ENCODE measurements at regions not wholly inside any gene's neighbourhood (a gene's known extent, or its start where the extent isn't known, plus 50 kb on each side); places are given as distances from the start of the nearest gene placed in this dataset.

DNA sequence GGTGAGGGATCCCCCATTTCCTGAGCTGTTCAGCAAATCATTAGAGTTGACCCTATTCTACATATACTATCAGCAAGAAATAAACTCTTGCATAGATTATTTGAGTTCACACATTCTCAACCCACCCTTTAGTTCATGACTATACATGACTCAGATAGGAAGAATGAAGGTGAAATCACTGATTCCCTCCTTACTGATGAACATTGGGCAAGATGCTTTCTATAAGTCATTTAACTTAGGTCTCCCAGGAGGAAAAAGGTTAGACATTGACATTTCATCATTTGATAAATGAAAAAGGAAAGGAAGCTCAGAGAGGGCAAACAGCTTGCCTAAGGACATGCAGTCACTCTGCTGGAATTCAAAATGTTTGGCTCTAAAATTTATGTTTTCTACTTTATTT, 408.0 kb downstream of the TMEM182 start:
- ATAC-seq (ENCODE audit: poor library complexity) (no peak), DNase-seq (no peak)
- Mint-ChIP-seq H3K27ac (no peak overlapping the region), H3K4me1 (ENCODE audit: low read depth) (no peaks in the 10 kb centered on the region), H3K36me3 (ENCODE audit: low read depth) (no peaks in the 10 kb centered on the region), H3K27me3 (no peaks in the 10 kb centered on the region), H3K9me3 (peaks cover 4% of the 10 kb centered on the region), H3K4me3 (no peak overlapping the region)
- no peaks in the 10 kb centered on the region for H3K4me1 ChIP-seq (ENCODE audit: insufficient read depth, low read length)
- CTCF ChIA-PET: no interaction called here
- TF ChIP-seq, protein P1, sequence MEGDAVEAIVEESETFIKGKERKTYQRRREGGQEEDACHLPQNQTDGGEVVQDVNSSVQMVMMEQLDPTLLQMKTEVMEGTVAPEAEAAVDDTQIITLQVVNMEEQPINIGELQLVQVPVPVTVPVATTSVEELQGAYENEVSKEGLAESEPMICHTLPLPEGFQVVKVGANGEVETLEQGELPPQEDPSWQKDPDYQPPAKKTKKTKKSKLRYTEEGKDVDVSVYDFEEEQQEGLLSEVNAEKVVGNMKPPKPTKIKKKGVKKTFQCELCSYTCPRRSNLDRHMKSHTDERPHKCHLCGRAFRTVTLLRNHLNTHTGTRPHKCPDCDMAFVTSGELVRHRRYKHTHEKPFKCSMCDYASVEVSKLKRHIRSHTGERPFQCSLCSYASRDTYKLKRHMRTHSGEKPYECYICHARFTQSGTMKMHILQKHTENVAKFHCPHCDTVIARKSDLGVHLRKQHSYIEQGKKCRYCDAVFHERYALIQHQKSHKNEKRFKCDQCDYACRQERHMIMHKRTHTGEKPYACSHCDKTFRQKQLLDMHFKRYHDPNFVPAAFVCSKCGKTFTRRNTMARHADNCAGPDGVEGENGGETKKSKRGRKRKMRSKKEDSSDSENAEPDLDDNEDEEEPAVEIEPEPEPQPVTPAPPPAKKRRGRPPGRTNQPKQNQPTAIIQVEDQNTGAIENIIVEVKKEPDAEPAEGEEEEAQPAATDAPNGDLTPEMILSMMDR (IDR thresholded peaks at IDR 0.05): no peak
- POLR2A ChIA-PET: no interaction called here
- H3K27ac ChIP-seq (ENCODE audit: low read depth in 1 of 2, low read length in 2 of 2): no peak overlapping the region
- H3K9me3 ChIP-seq (ENCODE audit: control insufficient read depth in 1 of 2, insufficient read depth in 1 of 2, low read length in 2 of 2): peaks cover 0 to 9% of the 10 kb centered on the region in 2 experiments
- H3K36me3 ChIP-seq (ENCODE audit: insufficient read depth, low read length): no peaks in the 10 kb centered on the region
- intact Hi-C loops (cut with DNase I, micrococcal nuclease): no loop called here
- no peaks in the 10 kb centered on the region for H3K27me3 ChIP-seq (ENCODE audit: control insufficient read depth in 1 of 2, insufficient read depth in 2 of 2, low read length in 2 of 2)
- H3K4me3 ChIP-seq (ENCODE audit: low read length): no peak overlapping the region

DNA sequence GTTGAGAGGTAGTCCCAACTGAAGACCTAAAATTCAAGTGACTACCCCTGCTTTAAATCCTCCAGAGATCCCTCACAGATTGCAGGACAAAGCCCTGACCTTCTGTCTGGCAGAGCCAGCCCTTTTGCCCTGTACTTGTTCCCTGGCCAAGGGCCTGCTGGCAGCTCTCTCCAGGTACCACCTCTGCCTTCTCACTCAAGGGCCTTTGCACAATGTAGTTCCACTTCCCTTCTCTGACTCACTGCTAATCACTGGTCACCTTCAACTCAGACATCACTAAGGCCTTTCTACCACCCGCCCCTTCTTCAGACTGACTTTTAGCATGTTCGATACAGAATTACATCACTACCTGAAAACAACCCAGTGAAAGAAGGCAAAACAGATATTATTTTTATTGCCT, 411.0 kb downstream of the TMEM182 start:
- TF ChIP-seq, protein P1 (IDR thresholded peaks at IDR 0.05): no peak
- no peaks in the 10 kb centered on the region for H3K27me3 ChIP-seq (ENCODE audit: control insufficient read depth in 1 of 2, insufficient read depth in 2 of 2, low read length in 2 of 2)
- Mint-ChIP-seq H3K27me3 (no peaks in the 10 kb centered on the region), H3K36me3 (ENCODE audit: low read depth) (no peaks in the 10 kb centered on the region), H3K9me3 (peaks cover 9% of the 10 kb centered on the region), H3K4me3 (no peak overlapping the region), H3K27ac (no peak overlapping the region), H3K4me1 (ENCODE audit: low read depth) (no peaks in the 10 kb centered on the region)
- CTCF ChIA-PET: no interaction called here
- H3K4me1 ChIP-seq (ENCODE audit: insufficient read depth, low read length): no peaks in the 10 kb centered on the region
- H3K4me3 ChIP-seq (ENCODE audit: low read length): no peak overlapping the region
- ATAC-seq (ENCODE audit: poor library complexity): no peak
- no peaks in the 10 kb centered on the region for H3K36me3 ChIP-seq (ENCODE audit: insufficient read depth, low read length)
- no peak for DNase-seq
- no peak overlapping the region for H3K27ac ChIP-seq (ENCODE audit: low read depth in 1 of 2, low read length in 2 of 2)
- intact Hi-C loops (cut with DNase I, micrococcal nuclease): no loop called here
- no peaks in the 10 kb centered on the region for H3K9me3 ChIP-seq (ENCODE audit: control insufficient read depth in 1 of 2, insufficient read depth in 1 of 2, low read length in 2 of 2)
- POLR2A ChIA-PET: no interaction called here

DNA sequence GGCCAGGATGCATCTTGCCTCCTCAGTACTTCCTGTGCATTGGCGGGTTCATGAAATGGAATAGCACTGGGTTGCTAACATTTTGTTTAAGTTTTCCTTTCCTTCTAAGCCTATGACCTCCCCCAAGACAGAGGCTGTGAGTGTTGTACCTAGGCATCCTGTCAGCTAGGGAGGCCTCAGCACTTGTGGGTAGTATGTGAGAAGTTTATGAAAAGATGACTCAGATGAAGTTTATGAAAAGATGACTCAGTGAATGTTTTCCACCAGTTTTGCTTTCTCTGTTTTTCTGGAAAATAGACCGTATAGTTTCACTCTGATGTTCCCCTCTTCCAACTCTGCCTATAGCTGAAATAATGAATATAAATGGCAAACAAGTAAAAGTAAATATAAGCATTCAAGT, 412.9 kb downstream of the TMEM182 start:
- intact Hi-C loops (cut with DNase I, micrococcal nuclease): no loop called here
- no peak for ATAC-seq (ENCODE audit: poor library complexity)
- Mint-ChIP-seq H3K9me3 (peaks cover 8% of the 10 kb centered on the region), H3K27me3 (no peaks in the 10 kb centered on the region), H3K36me3 (ENCODE audit: low read depth) (no peaks in the 10 kb centered on the region), H3K4me1 (ENCODE audit: low read depth) (no peaks in the 10 kb centered on the region), H3K27ac (no peak overlapping the region), H3K4me3 (no peak overlapping the region)
- Histone ChIP-seq H3K27me3 (ENCODE audit: control insufficient read depth in 1 of 2, insufficient read depth in 2 of 2, low read length in 2 of 2) (no peaks in the 10 kb centered on the region), H3K27ac (ENCODE audit: low read depth in 1 of 2, low read length in 2 of 2) (no peak overlapping the region), H3K4me3 (ENCODE audit: low read length) (no peak overlapping the region), H3K36me3 (ENCODE audit: insufficient read depth, low read length) (no peaks in the 10 kb centered on the region), H3K9me3 (ENCODE audit: control insufficient read depth in 1 of 2, insufficient read depth in 1 of 2, low read length in 2 of 2) (peaks cover 0 to under 1% of the 10 kb centered on the region in 2 experiments), H3K4me1 (ENCODE audit: insufficient read depth, low read length) (no peaks in the 10 kb centered on the region)
- TF ChIP-seq, protein P1 (IDR thresholded peaks at IDR 0.05): no peak
- ChIA-PET POLR2A (no interaction called here), CTCF (no interaction called here)
- no peak for DNase-seq

All from CD4-positive, alpha-beta T cell (primary cell).